ENCODE measurements at regions not wholly inside any gene's neighbourhood (a gene's known extent, or its start where the extent isn't known, plus 50 kb on each side); places are given as distances from the start of the nearest gene placed in this dataset.

- Histone ChIP-seq H3K27ac (no peak overlapping the region), H3K9me3 (no peaks in the 10 kb centered on the region), H3K4me1 (no peaks in the 10 kb centered on the region), H3K27me3 (no peaks in the 10 kb centered on the region), H3K4me3 (no peak overlapping the region), H3K36me3 (no peaks in the 10 kb centered on the region)
- TF ChIP-seq CTCF (IDR thresholded peaks at IDR 0.05), result no peak
- intact Hi-C loops (cut with DNase I), result no loop called here
- no peak for DNase-seq (ENCODE audit: low spot score in 2 of 2)
Observed at GRCh38 chr6:147911057-147911456, 402.6 kb downstream of the SAMD5 start.

DNA sequence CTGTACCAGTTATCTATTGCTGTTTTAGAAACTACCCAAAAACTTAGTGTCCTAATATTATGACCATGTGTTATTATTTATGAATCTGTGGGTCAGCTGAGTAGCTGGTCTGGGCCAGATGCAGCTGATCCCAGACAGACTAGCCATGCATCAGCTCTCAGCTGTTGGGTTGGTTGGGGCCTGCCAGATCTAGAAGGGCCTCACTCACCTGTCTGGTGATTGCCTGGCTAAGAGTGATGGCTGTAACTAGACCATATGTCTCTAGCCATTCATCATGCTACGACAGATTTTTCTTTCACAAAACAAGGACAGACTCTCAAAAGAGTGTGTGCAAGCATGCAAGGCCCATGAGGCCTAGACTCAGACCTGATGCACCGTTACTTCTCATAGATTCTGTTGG lies 403.2 kb downstream of the SAMD5 start:
- Histone ChIP-seq H3K27ac (no peak overlapping the region), H3K9me3 (no peaks in the 10 kb centered on the region), H3K4me3 (no peak overlapping the region), H3K36me3 (no peaks in the 10 kb centered on the region), H3K27me3 (no peaks in the 10 kb centered on the region), H3K4me1 (no peaks in the 10 kb centered on the region)
- intact Hi-C loops (cut with DNase I), result no loop called here
- no peak for TF ChIP-seq CTCF (IDR thresholded peaks at IDR 0.05)
- DNase-seq (ENCODE audit: low spot score in 2 of 2), result no peak

DNA sequence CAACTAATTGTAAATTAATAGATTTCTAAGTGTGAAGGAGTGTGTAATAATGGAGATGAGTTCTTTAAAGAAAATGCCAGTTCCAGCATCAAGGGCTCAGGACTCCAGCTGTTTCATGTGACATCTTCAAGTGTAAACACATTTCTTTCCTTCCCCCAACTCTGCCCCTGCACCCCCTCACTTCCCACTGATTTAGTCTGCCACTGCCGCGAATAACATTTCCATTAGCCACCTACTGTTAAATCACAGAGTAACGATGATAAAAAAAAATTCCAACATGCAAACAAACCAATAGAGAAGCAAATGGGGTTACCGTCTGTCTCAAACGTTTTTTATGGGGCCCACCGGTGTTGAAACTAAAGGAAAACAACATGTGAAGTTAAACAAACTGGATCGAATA lies 414.3 kb downstream of the SAMD5 start:
- H3K27ac ChIP-seq, result no peak overlapping the region
- no peak overlapping the region for H3K4me3 ChIP-seq
- no peak for DNase-seq (ENCODE audit: low spot score in 2 of 2)
- no peaks in the 10 kb centered on the region for H3K4me1 ChIP-seq
- peaks cover 0 to 8% of the 10 kb centered on the region in 2 donors for H3K9me3 ChIP-seq
- H3K27me3 ChIP-seq, result no peaks in the 10 kb centered on the region
- intact Hi-C loops (cut with DNase I), result no loop called here
- TF ChIP-seq CTCF (IDR thresholded peaks at IDR 0.05), result no peak
- H3K36me3 ChIP-seq, result no peaks in the 10 kb centered on the region

GRCh38 chr6:147924598-147924997 lies 416.1 kb downstream of the SAMD5 start:
- H3K27me3 ChIP-seq, result no peaks in the 10 kb centered on the region
- TF ChIP-seq CTCF (IDR thresholded peaks at IDR 0.05), result no peak
- no peak overlapping the region for H3K4me3 ChIP-seq
- DNase-seq (ENCODE audit: low spot score in 2 of 2), result no peak
- H3K27ac ChIP-seq, result no peak overlapping the region
- peaks cover 0 to 8% of the 10 kb centered on the region in 2 donors for H3K9me3 ChIP-seq
- no peaks in the 10 kb centered on the region for H3K4me1 ChIP-seq
- no peaks in the 10 kb centered on the region for H3K36me3 ChIP-seq
- intact Hi-C loops (cut with DNase I), result no loop called here

DNA sequence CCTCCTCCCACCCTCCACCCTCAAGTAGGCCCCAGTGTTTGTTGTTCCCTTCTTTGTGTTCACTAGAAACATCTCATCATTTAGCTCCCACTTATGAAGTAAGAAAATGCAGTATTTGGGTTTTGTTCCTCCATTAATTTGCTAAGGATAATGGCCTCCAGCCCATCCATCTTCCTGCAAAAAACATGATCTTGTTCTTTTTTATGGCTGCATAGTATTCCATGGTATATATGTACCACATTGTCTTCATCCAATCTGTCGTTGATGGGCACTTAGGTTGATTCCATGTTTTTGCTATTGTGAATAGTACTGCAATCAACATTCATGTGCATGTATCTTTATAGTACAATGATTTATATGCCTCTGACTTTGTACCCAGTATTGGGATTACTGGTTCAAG lies 416.8 kb upstream of the SASH1 start:
- no peak for TF ChIP-seq CTCF (IDR thresholded peaks at IDR 0.05)
- H3K27ac ChIP-seq, result no peak overlapping the region
- DNase-seq (ENCODE audit: low spot score in 2 of 2), result no peak
- peaks cover 0 to 8% of the 10 kb centered on the region in 2 donors for H3K9me3 ChIP-seq
- H3K27me3 ChIP-seq, result no peaks in the 10 kb centered on the region
- no peak overlapping the region for H3K4me3 ChIP-seq
- no peaks in the 10 kb centered on the region for H3K36me3 ChIP-seq
- intact Hi-C loops (cut with DNase I), result no loop called here
- H3K4me1 ChIP-seq, result no peaks in the 10 kb centered on the region

DNA sequence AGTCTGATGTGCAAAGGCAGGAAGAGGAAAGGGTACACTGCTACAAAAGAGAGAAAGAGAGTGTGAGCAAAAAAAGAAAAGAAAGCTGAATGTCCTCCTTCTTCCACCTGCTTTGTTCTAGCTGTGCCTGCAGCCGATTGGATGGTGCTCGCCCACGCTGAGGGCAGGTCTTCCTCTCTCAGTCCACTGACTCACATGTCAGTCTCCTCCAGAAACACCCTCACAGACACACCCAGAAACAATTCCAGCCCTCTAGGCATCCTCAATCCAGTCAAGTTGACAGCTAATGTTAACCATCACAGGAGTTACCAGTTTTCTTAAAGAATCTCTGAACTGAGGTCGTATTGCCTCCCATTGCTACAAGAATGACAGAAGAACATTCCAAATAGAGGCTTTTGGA lies 411.9 kb upstream of the SASH1 start:
- intact Hi-C loops (cut with DNase I), result no loop called here
- peaks cover 0 to 8% of the 10 kb centered on the region in 2 donors for H3K9me3 ChIP-seq
- no peak overlapping the region for H3K27ac ChIP-seq
- H3K27me3 ChIP-seq, result no peaks in the 10 kb centered on the region
- H3K4me1 ChIP-seq, result no peaks in the 10 kb centered on the region
- H3K36me3 ChIP-seq, result no peaks in the 10 kb centered on the region
- no peak for TF ChIP-seq CTCF (IDR thresholded peaks at IDR 0.05)
- H3K4me3 ChIP-seq, result no peak overlapping the region
- no peak for DNase-seq (ENCODE audit: low spot score in 2 of 2)

Measured in ascending aorta (tissue), 2 donors.